Esophagus muscularis mucosa (tissue), 3 donors: ENCODE measurements at regions not wholly inside any gene's neighbourhood (a gene's known extent, or its start where the extent isn't known, plus 50 kb on each side); places are given as distances from the start of the nearest gene placed in this dataset.

Source experiments
- CTCF ChIP-seq, 3 experiments: fragments of 200-600 bp in 2 of 3; fragments of 450-650 bp in 1 of 3; sonication (generic) in 2 of 3; IDR thresholded peaks; one replicate each; pipeline ENCODE4 v1.5.1; 2017 to 2019; ENCODE audit warnings: antibody characterized with exemption in 3 of 3, mild to moderate bottlenecking in 2 of 3, moderate library complexity in 1 of 3
- POLR2A ChIP-seq: fragments of 450-650 bp; IDR thresholded peaks from one replicate; pipeline ENCODE4 v1.6.1; 2017; ENCODE audit warnings: antibody characterized with exemption, moderate library complexity, mild to moderate bottlenecking, low read depth
- POLR2AphosphoS5 ChIP-seq, 2 donors: sonication (generic); formaldehyde crosslinking; IDR thresholded peaks; one replicate each; pipeline ENCODE4 v1.6.1; 2017; ENCODE audit warnings: antibody characterized with exemption in 2 of 2

- TF ChIP-seq POLR2A (no peak), CTCF (IDR thresholded peaks at IDR 0.05) (no peak), POLR2AphosphoS5 (IDR thresholded peaks at IDR 0.05) (no peak)
Measured at GRCh38 chr1:59233444-59233843, 63.5 kb upstream of the FGGY start.
